CD4-positive, alpha-beta T cell (primary cell): ENCODE measurements at regions not wholly inside any gene's neighbourhood (a gene's known extent, or its start where the extent isn't known, plus 50 kb on each side); places are given as distances from the start of the nearest gene placed in this dataset.

ENCODE experiments used
- ATAC-seq: fragments of 200-7000 bp; cut with Tn5 transposase; one replicate; pipeline ENCODE4 v1.10.0; 2022; ENCODE audit warnings: mild to moderate bottlenecking; ENCODE audit not compliant: poor library complexity
- CTCF ChIA-PET: fragments of 350-600 bp; sonication (Branson Sonifier 250); formaldehyde crosslinking; loops from one replicate; lab custom pipeline; 2021; ENCODE audit warnings: antibody characterized with exemption, inconsistent platforms; lab: Charles Lee
- POLR2A ChIA-PET: fragments of 350-600 bp; sonication (Branson Sonifier 250); formaldehyde crosslinking; loops from one replicate; lab custom pipeline; 2021; ENCODE audit warnings: antibody characterized with exemption, inconsistent platforms; lab: Charles Lee
- DNase-seq, 14 experiments: peaks; one replicate each; pipeline ENCODE4 v3.0.0-alpha.2; 2013 to 2020; ENCODE audit warnings: mixed read lengths in 2 of 14
- H3K27ac ChIP-seq, 2 donors: one replicate each; pipeline versions ENCODE4 v1.5.1 to v1.7.0; 2013; ENCODE audit warnings: low read length in 2 of 2, low read depth in 1 of 2, mild to moderate bottlenecking in 1 of 2
- H3K27me3 ChIP-seq, 2 experiments: 1 replicate in 1 of 2; 2 replicates in 1 of 2; pipeline versions ENCODE4 v1.6.1 to v1.7.0; 2013; ENCODE audit warnings: low read length in 2 of 2, control low read depth in 1 of 2, mild to moderate bottlenecking in 1 of 2, moderate library complexity in 1 of 2; ENCODE audit not compliant: insufficient read depth in 2 of 2, control insufficient read depth in 1 of 2
- H3K36me3 ChIP-seq: one replicate; pipeline ENCODE4 v1.6.1; 2013; ENCODE audit warnings: low read length, control low read depth; ENCODE audit not compliant: insufficient read depth
- H3K4me1 ChIP-seq: one replicate; pipeline ENCODE4 v1.6.1; 2013; ENCODE audit warnings: low read length, control low read depth; ENCODE audit not compliant: insufficient read depth
- H3K4me3 ChIP-seq: one replicate; pipeline ENCODE4 v1.5.1; 2013; ENCODE audit warnings: mild to moderate bottlenecking, low read length, moderate library complexity
- H3K9me3 ChIP-seq, 2 experiments: 1 replicate in 1 of 2; 2 replicates in 1 of 2; pipeline versions ENCODE4 v1.6.1 to v1.7.0; 2013; ENCODE audit warnings: low read length in 2 of 2, mild to moderate bottlenecking in 2 of 2, control low read depth in 1 of 2, moderate library complexity in 1 of 2; ENCODE audit not compliant: control insufficient read depth in 1 of 2, insufficient read depth in 1 of 2
- H3K27ac Mint-ChIP-seq: one replicate; pipeline ENCODE4 v1.8.0; 2020; ENCODE audit warnings: mixed read lengths
- H3K27me3 Mint-ChIP-seq: one replicate; pipeline ENCODE4 v1.8.0; 2021; ENCODE audit warnings: mixed read lengths
- H3K36me3 Mint-ChIP-seq: one replicate; pipeline ENCODE4 v1.8.0; 2021; ENCODE audit warnings: low read depth, mixed read lengths
- H3K4me1 Mint-ChIP-seq: one replicate; pipeline ENCODE4 v1.8.0; 2021; ENCODE audit warnings: low read depth, mixed read lengths
- H3K4me3 Mint-ChIP-seq: one replicate; pipeline ENCODE4 v1.8.0; 2020; ENCODE audit warnings: mild to moderate bottlenecking, mixed read lengths
- H3K9me3 Mint-ChIP-seq: one replicate; pipeline ENCODE4 v1.8.0; 2020; ENCODE audit warnings: mixed read lengths
- intact Hi-C, 2 experiments: fragments of 100-400 bp; cut with DNase I in 1 of 2; cut with micrococcal nuclease in 1 of 2; formaldehyde crosslinking; loops; one replicate each; pipeline versions ENCODE4 v1.15.1 to v1.9.0; 2023 to 2025; cut with DNase I, micrococcal nuclease
- TF ChIP-seq, protein P1 (sequence below): fragments of 200-600 bp; IDR thresholded peaks from one replicate; pipeline ENCODE4 v1.8.0; 2022; ENCODE audit warnings: antibody characterized with exemption, mild to moderate bottlenecking

DNA sequence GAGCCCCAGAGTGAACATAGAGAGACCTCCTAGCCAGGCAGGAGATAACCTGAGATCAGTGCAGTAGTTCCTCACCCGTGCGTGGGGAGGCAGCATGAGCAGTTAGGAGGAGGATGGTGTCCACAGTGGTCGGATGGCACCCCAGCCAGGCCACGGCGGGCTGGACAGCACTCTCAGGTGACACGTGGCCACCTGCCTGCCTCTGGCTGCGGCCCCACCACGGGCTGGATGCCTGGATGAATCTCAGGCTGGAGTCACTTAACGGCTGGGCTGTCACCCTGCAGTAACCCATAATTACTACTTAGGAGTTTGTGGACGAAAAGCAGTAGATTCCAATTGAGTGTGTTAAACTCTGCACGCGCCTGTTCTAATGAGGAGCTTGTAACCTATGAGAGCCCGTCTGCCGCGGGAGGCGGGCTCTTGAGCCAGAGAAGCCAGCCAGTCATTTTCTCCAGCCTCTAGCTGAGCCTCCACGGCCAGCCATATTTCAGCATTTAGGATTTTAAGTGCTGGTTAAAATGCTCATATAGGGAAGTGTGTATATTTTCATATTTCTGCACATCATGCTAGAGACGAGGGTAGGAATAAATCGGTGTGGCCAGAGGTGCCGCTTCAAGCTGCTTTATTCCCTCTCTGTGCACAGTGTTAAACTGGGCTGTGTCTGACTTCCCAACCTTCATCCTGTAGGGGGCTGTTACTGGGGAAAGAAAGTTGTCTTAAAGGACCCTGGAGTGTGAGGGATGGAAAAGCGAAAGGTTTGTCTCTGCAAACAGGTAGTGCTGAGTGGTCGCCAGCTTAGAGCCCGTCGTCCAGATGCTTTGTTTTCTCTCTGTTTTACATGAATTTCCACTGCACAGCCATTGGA is 144.0 kb downstream of the GLI2 start:
- H3K36me3 ChIP-seq, result no peaks in the 10 kb centered on the region
- ATAC-seq (no peak), DNase-seq (no peak)
- TF ChIP-seq, protein P1, sequence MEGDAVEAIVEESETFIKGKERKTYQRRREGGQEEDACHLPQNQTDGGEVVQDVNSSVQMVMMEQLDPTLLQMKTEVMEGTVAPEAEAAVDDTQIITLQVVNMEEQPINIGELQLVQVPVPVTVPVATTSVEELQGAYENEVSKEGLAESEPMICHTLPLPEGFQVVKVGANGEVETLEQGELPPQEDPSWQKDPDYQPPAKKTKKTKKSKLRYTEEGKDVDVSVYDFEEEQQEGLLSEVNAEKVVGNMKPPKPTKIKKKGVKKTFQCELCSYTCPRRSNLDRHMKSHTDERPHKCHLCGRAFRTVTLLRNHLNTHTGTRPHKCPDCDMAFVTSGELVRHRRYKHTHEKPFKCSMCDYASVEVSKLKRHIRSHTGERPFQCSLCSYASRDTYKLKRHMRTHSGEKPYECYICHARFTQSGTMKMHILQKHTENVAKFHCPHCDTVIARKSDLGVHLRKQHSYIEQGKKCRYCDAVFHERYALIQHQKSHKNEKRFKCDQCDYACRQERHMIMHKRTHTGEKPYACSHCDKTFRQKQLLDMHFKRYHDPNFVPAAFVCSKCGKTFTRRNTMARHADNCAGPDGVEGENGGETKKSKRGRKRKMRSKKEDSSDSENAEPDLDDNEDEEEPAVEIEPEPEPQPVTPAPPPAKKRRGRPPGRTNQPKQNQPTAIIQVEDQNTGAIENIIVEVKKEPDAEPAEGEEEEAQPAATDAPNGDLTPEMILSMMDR, result no peak
- no peaks in the 10 kb centered on the region for H3K4me1 ChIP-seq
- ChIA-PET POLR2A (no interaction called here), CTCF (no interaction called here)
- Mint-ChIP-seq H3K9me3 (no peaks in the 10 kb centered on the region), H3K36me3 (no peaks in the 10 kb centered on the region), H3K27me3 (peaks cover 19% of the 10 kb centered on the region), H3K4me1 (no peaks in the 10 kb centered on the region), H3K4me3 (no peak overlapping the region), H3K27ac (no peak overlapping the region)
- peaks cover 0 to 3% of the 10 kb centered on the region in 2 experiments for H3K9me3 ChIP-seq
- H3K4me3 ChIP-seq, result no peak overlapping the region
- intact Hi-C loops, result no loop called here
- no peak overlapping the region for H3K27ac ChIP-seq
- no peaks in the 10 kb centered on the region for H3K27me3 ChIP-seq

GRCh38 chr2:120880381-120880780 is 144.7 kb downstream of the GLI2 start:
- POLR2A ChIA-PET, result no interaction called here
- Mint-ChIP-seq H3K9me3 (no peaks in the 10 kb centered on the region), H3K36me3 (no peaks in the 10 kb centered on the region), H3K4me3 (no peak overlapping the region), H3K27ac (no peak overlapping the region), H3K27me3 (peaks cover 19% of the 10 kb centered on the region), H3K4me1 (no peaks in the 10 kb centered on the region)
- Histone ChIP-seq H3K4me1 (no peaks in the 10 kb centered on the region), H3K9me3 (peaks cover 0 to 3% of the 10 kb centered on the region in 2 experiments), H3K27ac (no peak overlapping the region), H3K36me3 (no peaks in the 10 kb centered on the region), H3K27me3 (no peaks in the 10 kb centered on the region), H3K4me3 (no peak overlapping the region)
- DNase-seq (no peak), ATAC-seq (no peak)
- CTCF ChIA-PET, result no interaction called here
- intact Hi-C loops, result no loop called here
- TF ChIP-seq, protein P1, result no peak

- Mint-ChIP-seq H3K27me3 (peaks cover 19% of the 10 kb centered on the region), H3K9me3 (no peaks in the 10 kb centered on the region), H3K36me3 (no peaks in the 10 kb centered on the region), H3K4me3 (no peak overlapping the region), H3K27ac (no peak overlapping the region), H3K4me1 (no peaks in the 10 kb centered on the region)
- CTCF ChIA-PET, result no interaction called here
- DNase-seq (no peak), ATAC-seq (no peak)
- peaks cover 0 to 7% of the 10 kb centered on the region in 2 experiments for H3K9me3 ChIP-seq
- H3K27ac ChIP-seq, result no peak overlapping the region
- TF ChIP-seq, protein P1, result no peak
- intact Hi-C loops, result no loop called here
- H3K36me3 ChIP-seq, result no peaks in the 10 kb centered on the region
- H3K4me3 ChIP-seq, result no peak overlapping the region
- H3K27me3 ChIP-seq, result no peaks in the 10 kb centered on the region
- no peaks in the 10 kb centered on the region for H3K4me1 ChIP-seq
- POLR2A ChIA-PET, result no interaction called here
These were observed 146.5 kb downstream of the GLI2 start for GRCh38 chr2:120881981-120882788.
